HEK293 (cell line): ENCODE measurements at regions not wholly inside any gene's neighbourhood (a gene's known extent, or its start where the extent isn't known, plus 50 kb on each side); places are given as distances from the start of the nearest gene placed in this dataset.

ENCODE experiments used
- HOXA7 ChIP-seq: sonication (generic); formaldehyde crosslinking; IDR thresholded peaks from 2 replicates; pipeline ENCODE4 v1.8.1; 2022; ENCODE audit warnings: missing genetic modification reagents, borderline replicate concordance
- MEIS1 ChIP-seq: sonication (generic); formaldehyde crosslinking; IDR thresholded peaks from 2 replicates; pipeline ENCODE4 v1.8.1; 2022; ENCODE audit warnings: missing genetic modification reagents, mild to moderate bottlenecking, borderline replicate concordance
- ZNF549 ChIP-seq: fragments of 450-650 bp; IDR thresholded peaks from 2 replicates; pipeline ENCODE4 v1.5.1; 2018; ENCODE audit warnings: missing biosample characterization, missing genetic modification characterization, mild to moderate bottlenecking, inconsistent platforms, moderate library complexity
- TF ChIP-seq, protein P1 (sequence below): fragments of 450-650 bp; formaldehyde crosslinking; IDR thresholded peaks from 2 replicates; pipeline ENCODE4 v1.5.1; 2016; ENCODE audit warnings: missing biosample characterization, missing genetic modification characterization
- TF ChIP-seq, protein P2 (sequence below): fragments of 450-650 bp; formaldehyde crosslinking; IDR thresholded peaks from 2 replicates; pipeline ENCODE4 v1.5.1; 2016; ENCODE audit warnings: missing biosample characterization, missing genetic modification characterization, low read depth
- TF ChIP-seq, protein P3 (sequence below): fragments of 450-650 bp; formaldehyde crosslinking; IDR thresholded peaks from 2 replicates; pipeline ENCODE4 v1.5.1; 2017; ENCODE audit warnings: missing biosample characterization, mild to moderate bottlenecking, missing genetic modification characterization, moderate library complexity
- TF ChIP-seq, protein P4 (sequence below): fragments of 450-650 bp; formaldehyde crosslinking; conservative IDR thresholded peaks from 2 replicates; pipeline ENCODE4 v1.5.1; 2016; ENCODE audit warnings: low read depth, missing biosample characterization, missing genetic modification characterization
- TF ChIP-seq, protein P5 (sequence below): fragments of 450-650 bp; formaldehyde crosslinking; IDR thresholded peaks from 2 replicates; pipeline ENCODE4 v1.5.1; 2016; ENCODE audit warnings: missing biosample characterization, missing genetic modification characterization

DNA sequence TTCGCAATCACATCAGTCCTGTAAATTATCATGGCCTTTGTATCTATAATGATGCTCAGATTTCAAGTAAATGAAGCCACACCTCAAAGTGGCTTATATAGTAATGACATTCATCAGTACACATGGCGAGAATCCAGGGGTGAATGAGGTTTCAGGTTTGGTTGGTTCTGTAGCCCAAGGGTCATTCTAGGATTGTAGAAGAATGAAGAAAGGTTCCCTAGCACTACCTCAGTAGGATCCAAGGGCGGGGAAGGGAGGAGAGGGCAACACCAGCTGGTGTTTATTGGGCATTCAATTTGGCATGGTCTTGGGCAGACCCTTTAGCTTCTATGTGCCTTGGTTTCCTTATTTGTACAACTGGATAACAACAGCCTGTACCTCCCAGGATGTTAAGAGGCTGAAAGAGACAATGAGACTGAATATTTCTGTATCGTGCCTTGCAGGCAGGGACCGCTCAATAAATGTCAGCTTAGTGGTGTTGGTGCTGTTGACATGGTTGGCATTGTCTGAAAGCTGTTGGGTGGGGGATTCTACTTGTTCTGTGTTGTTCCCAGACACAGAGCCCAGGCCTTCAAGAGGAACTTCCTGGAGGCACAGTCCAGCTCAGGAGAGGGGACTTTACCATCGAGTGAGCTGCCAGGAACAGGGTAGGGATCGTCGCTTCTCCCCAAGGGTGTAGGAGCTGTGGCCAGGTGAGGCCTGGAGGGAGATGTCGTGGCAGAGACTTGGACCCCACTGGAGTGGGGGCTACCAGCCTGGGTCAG lies 388.2 kb downstream of the PTPRU start:
- TF ChIP-seq, protein P1, sequence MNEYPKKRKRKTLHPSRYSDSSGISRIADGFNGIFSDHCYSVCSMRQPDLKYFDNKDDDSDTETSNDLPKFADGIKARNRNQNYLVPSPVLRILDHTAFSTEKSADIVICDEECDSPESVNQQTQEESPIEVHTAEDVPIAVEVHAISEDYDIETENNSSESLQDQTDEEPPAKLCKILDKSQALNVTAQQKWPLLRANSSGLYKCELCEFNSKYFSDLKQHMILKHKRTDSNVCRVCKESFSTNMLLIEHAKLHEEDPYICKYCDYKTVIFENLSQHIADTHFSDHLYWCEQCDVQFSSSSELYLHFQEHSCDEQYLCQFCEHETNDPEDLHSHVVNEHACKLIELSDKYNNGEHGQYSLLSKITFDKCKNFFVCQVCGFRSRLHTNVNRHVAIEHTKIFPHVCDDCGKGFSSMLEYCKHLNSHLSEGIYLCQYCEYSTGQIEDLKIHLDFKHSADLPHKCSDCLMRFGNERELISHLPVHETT (tag by site-specific recombination) = no peak
- TF ChIP-seq, protein P2, sequence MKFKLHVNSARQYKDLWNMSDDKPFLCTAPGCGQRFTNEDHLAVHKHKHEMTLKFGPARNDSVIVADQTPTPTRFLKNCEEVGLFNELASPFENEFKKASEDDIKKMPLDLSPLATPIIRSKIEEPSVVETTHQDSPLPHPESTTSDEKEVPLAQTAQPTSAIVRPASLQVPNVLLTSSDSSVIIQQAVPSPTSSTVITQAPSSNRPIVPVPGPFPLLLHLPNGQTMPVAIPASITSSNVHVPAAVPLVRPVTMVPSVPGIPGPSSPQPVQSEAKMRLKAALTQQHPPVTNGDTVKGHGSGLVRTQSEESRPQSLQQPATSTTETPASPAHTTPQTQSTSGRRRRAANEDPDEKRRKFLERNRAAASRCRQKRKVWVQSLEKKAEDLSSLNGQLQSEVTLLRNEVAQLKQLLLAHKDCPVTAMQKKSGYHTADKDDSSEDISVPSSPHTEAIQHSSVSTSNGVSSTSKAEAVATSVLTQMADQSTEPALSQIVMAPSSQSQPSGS (tag by site-specific recombination) = no peak
- TF ChIP-seq, protein P3, sequence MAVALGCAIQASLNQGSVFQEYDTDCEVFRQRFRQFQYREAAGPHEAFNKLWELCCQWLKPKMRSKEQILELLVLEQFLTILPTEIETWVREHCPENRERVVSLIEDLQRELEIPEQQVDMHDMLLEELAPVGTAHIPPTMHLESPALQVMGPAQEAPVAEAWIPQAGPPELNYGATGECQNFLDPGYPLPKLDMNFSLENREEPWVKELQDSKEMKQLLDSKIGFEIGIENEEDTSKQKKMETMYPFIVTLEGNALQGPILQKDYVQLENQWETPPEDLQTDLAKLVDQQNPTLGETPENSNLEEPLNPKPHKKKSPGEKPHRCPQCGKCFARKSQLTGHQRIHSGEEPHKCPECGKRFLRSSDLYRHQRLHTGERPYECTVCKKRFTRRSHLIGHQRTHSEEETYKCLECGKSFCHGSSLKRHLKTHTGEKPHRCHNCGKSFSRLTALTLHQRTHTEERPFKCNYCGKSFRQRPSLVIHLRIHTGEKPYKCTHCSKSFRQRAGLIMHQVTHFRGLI (tag by site-specific recombination) = no peak
- TF ChIP-seq MEIS1 (no peak), ZNF549 (tag by site-specific recombination) (no peak), HOXA7 (no peak)
- TF ChIP-seq, protein P4, sequence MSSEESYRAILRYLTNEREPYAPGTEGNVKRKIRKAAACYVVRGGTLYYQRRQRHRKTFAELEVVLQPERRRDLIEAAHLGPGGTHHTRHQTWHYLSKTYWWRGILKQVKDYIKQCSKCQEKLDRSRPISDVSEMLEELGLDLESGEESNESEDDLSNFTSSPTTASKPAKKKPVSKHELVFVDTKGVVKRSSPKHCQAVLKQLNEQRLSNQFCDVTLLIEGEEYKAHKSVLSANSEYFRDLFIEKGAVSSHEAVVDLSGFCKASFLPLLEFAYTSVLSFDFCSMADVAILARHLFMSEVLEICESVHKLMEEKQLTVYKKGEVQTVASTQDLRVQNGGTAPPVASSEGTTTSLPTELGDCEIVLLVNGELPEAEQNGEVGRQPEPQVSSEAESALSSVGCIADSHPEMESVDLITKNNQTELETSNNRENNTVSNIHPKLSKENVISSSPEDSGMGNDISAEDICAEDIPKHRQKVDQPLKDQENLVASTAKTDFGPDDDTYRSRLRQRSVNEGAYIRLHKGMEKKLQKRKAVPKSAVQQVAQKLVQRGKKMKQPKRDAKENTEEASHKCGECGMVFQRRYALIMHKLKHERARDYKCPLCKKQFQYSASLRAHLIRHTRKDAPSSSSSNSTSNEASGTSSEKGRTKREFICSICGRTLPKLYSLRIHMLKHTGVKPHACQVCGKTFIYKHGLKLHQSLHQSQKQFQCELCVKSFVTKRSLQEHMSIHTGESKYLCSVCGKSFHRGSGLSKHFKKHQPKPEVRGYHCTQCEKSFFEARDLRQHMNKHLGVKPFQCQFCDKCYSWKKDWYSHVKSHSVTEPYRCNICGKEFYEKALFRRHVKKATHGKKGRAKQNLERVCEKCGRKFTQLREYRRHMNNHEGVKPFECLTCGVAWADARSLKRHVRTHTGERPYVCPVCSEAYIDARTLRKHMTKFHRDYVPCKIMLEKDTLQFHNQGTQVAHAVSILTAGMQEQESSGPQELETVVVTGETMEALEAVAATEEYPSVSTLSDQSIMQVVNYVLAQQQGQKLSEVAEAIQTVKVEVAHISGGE = no peak
- TF ChIP-seq, protein P5, sequence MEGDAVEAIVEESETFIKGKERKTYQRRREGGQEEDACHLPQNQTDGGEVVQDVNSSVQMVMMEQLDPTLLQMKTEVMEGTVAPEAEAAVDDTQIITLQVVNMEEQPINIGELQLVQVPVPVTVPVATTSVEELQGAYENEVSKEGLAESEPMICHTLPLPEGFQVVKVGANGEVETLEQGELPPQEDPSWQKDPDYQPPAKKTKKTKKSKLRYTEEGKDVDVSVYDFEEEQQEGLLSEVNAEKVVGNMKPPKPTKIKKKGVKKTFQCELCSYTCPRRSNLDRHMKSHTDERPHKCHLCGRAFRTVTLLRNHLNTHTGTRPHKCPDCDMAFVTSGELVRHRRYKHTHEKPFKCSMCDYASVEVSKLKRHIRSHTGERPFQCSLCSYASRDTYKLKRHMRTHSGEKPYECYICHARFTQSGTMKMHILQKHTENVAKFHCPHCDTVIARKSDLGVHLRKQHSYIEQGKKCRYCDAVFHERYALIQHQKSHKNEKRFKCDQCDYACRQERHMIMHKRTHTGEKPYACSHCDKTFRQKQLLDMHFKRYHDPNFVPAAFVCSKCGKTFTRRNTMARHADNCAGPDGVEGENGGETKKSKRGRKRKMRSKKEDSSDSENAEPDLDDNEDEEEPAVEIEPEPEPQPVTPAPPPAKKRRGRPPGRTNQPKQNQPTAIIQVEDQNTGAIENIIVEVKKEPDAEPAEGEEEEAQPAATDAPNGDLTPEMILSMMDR = no peak
